Tibial nerve (tissue), 3 donors: ENCODE measurements at regions not wholly inside any gene's neighbourhood (a gene's known extent, or its start where the extent isn't known, plus 50 kb on each side); places are given as distances from the start of the nearest gene placed in this dataset.

Experiments
- CTCF ChIP-seq, 5 experiments: fragments of 200-600 bp in 3 of 5; fragments of 450-650 bp in 2 of 5; sonication (generic) in 3 of 5; IDR thresholded peaks; one replicate each; pipeline ENCODE4 v1.5.1; 2016 to 2019; ENCODE audit warnings: antibody characterized with exemption in 5 of 5, mild to moderate bottlenecking in 3 of 5, moderate library complexity in 2 of 5
- POLR2A ChIP-seq, 2 donors: fragments of 450-650 bp; IDR thresholded peaks; one replicate each; pipeline ENCODE4 v1.6.1; 2017; ENCODE audit warnings: antibody characterized with exemption in 2 of 2, mild to moderate bottlenecking in 2 of 2, moderate library complexity in 2 of 2

DNA sequence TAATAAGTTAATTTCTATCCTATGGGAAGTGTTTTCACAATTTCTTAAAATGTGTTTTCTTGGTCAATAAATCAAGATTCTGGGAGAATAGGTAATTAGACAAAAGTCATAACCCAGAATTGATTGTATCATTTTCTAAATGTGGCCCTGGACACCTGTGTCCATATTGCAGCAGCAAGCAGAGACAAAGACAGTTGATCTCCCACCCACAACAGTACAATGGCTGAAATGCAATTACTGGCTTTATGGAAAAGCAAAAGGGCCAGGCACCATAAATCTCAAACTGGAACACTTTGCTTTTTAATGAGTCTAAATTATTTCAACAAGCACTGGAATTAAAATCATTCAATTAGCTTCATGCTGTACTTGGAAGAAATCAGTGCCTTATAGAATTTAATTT is 157.2 kb downstream of the ESM1 start:
- TF ChIP-seq CTCF (IDR thresholded peaks at IDR 0.05) = no peak
- no peak for TF ChIP-seq POLR2A (IDR thresholded peaks at IDR 0.05)
